H9 (cell line): ENCODE measurements at regions not wholly inside any gene's neighbourhood (a gene's known extent, or its start where the extent isn't known, plus 50 kb on each side); places are given as distances from the start of the nearest gene placed in this dataset.

Source experiments
- DNase-seq: peaks from one replicate; pipeline ENCODE4 v3.0.0-alpha.2; 2017
- H2AFZ ChIP-seq: one replicate; pipeline ENCODE4 v1.6.1; 2013; ENCODE audit warnings: mild to moderate bottlenecking, low read length, control low read depth, moderate library complexity
- H2AK5ac ChIP-seq: 2 replicates; pipeline ENCODE4 v1.6.1; 2013; ENCODE audit warnings: low read length, control low read depth, mixed read lengths; ENCODE audit not compliant: insufficient read length
- H2BK120ac ChIP-seq: one replicate; pipeline ENCODE4 v1.6.1; 2013; ENCODE audit warnings: low read depth, mild to moderate bottlenecking, low read length, control low read depth, inconsistent platforms; ENCODE audit not compliant: poor library complexity, severe bottlenecking
- H2BK12ac ChIP-seq: 2 replicates; pipeline ENCODE4 v1.6.1; 2013; ENCODE audit warnings: low read length, control low read depth, mixed read lengths, low read depth; ENCODE audit not compliant: insufficient read length
- H2BK15ac ChIP-seq: 2 replicates; pipeline ENCODE4 v1.6.1; 2013; ENCODE audit warnings: low read depth, low read length, control low read depth
- H2BK20ac ChIP-seq: one replicate; pipeline ENCODE4 v1.6.1; 2013; ENCODE audit warnings: low read depth, mild to moderate bottlenecking, low read length, control low read depth, inconsistent platforms; ENCODE audit not compliant: poor library complexity, severe bottlenecking
- H2BK5ac ChIP-seq: 2 replicates; pipeline ENCODE4 v1.6.1; 2013; ENCODE audit warnings: low read length, control low read depth, mixed read lengths; ENCODE audit not compliant: insufficient read length
- H3K14ac ChIP-seq: 2 replicates; pipeline ENCODE4 v1.6.1; 2013; ENCODE audit warnings: low read length, control low read depth; ENCODE audit not compliant: insufficient read depth
- H3K18ac ChIP-seq: 2 replicates; pipeline ENCODE4 v1.6.1; 2013; ENCODE audit warnings: low read depth, mild to moderate bottlenecking, mixed read lengths, low read length, control low read depth; ENCODE audit not compliant: insufficient read length
- H3K23ac ChIP-seq: 2 replicates; pipeline ENCODE4 v1.6.1; 2013; ENCODE audit warnings: low read length, control low read depth, mixed read lengths, low read depth; ENCODE audit not compliant: insufficient read length
- H3K23me2 ChIP-seq: 2 replicates; pipeline ENCODE4 v1.6.1; 2013; ENCODE audit warnings: low read depth, mild to moderate bottlenecking, mixed read lengths, low read length, control low read depth; ENCODE audit not compliant: insufficient read length, poor library complexity, severe bottlenecking
- H3K27ac ChIP-seq: 2 replicates; pipeline ENCODE4 v1.5.1; 2013; ENCODE audit warnings: low read length, control low read depth, mixed read lengths, low read depth; ENCODE audit not compliant: insufficient read length
- H3K27me3 ChIP-seq: 2 replicates; pipeline ENCODE4 v1.6.1; 2013; ENCODE audit warnings: low read length, control low read depth, inconsistent platforms; ENCODE audit not compliant: insufficient read depth
- H3K4ac ChIP-seq: 2 replicates; pipeline ENCODE4 v1.6.1; 2013; ENCODE audit warnings: low read depth, mild to moderate bottlenecking, control low read depth, inconsistent platforms, low read length, moderate library complexity
- H3K4me1 ChIP-seq: 2 replicates; pipeline ENCODE4 v1.6.1; 2013; ENCODE audit warnings: low read length, control low read depth, inconsistent platforms; ENCODE audit not compliant: insufficient read depth
- H3K4me2 ChIP-seq: 2 replicates; pipeline ENCODE4 v1.6.1; 2013; ENCODE audit warnings: low read length, control low read depth, mixed read lengths; ENCODE audit not compliant: insufficient read length, insufficient read depth
- H3K56ac ChIP-seq: 2 replicates; pipeline ENCODE4 v1.6.1; 2013; ENCODE audit warnings: low read depth, mild to moderate bottlenecking, mixed read lengths, low read length, control low read depth; ENCODE audit not compliant: insufficient read length
- H3K79me1 ChIP-seq: 2 replicates; pipeline ENCODE4 v1.6.1; 2013; ENCODE audit warnings: low read depth, mild to moderate bottlenecking, moderate library complexity, low read length, control low read depth, inconsistent platforms; ENCODE audit not compliant: insufficient read depth, poor library complexity, severe bottlenecking
- H3K79me2 ChIP-seq: 2 replicates; pipeline ENCODE4 v1.6.1; 2013; ENCODE audit warnings: low read length, control low read depth, inconsistent platforms; ENCODE audit not compliant: insufficient read depth
- H3K9ac ChIP-seq: 2 replicates; pipeline ENCODE4 v1.6.1; 2013; ENCODE audit warnings: low read length, control low read depth, mixed read lengths; ENCODE audit not compliant: insufficient read length; ENCODE audit errors: extremely low read depth
- H3K9me3 ChIP-seq: one replicate; pipeline ENCODE4 v1.6.1; 2013; ENCODE audit warnings: low read depth, low read length, inconsistent platforms; ENCODE audit not compliant: control insufficient read depth
- H3T11ph ChIP-seq: one replicate; pipeline ENCODE4 v1.6.1; 2013; ENCODE audit warnings: mild to moderate bottlenecking, low read length, control low read depth, inconsistent platforms
- H4K20me1 ChIP-seq: one replicate; pipeline ENCODE4 v1.6.1; 2013; ENCODE audit not compliant: control insufficient read depth, insufficient read length, insufficient read depth
- H4K5ac ChIP-seq: 2 replicates; pipeline ENCODE4 v1.6.1; 2013; ENCODE audit warnings: low read depth, mild to moderate bottlenecking, mixed read lengths, low read length, control low read depth; ENCODE audit not compliant: insufficient read length
- H4K8ac ChIP-seq: replicated peaks from 2 replicates; pipeline ENCODE4 v1.6.1; 2013; ENCODE audit warnings: low read length, control low read depth, mixed read lengths, low read depth; ENCODE audit not compliant: insufficient read length
- H4K91ac ChIP-seq: 2 replicates; pipeline ENCODE4 v1.6.1; 2013; ENCODE audit warnings: low read depth, mild to moderate bottlenecking, moderate library complexity, mixed read lengths, low read length, control low read depth; ENCODE audit not compliant: insufficient read length
- H3K27ac Mint-ChIP-seq, 3 experiments: 2 replicates in 2 of 3; 3 replicates in 1 of 3; pipeline ENCODE4 v1.8.0; 2020 to 2021; ENCODE audit warnings: mixed read lengths in 3 of 3, mild to moderate bottlenecking in 1 of 3, moderate library complexity in 1 of 3
- H3K27me3 Mint-ChIP-seq: 2 replicates; pipeline ENCODE4 v1.8.0; 2021; ENCODE audit warnings: low read depth, mild to moderate bottlenecking, moderate library complexity, mixed read lengths
- H3K36me3 Mint-ChIP-seq, 3 experiments: 2 replicates in 2 of 3; 3 replicates in 1 of 3; pipeline ENCODE4 v1.8.0; 2020 to 2021; ENCODE audit warnings: low read depth in 3 of 3, mixed read lengths in 3 of 3; ENCODE audit not compliant: insufficient read depth in 1 of 3
- H3K4me1 Mint-ChIP-seq, 2 experiments: 2 replicates each; pipeline ENCODE4 v1.8.0; 2020; ENCODE audit warnings: mixed read lengths in 2 of 2
- H3K4me3 Mint-ChIP-seq, 2 experiments: 2 replicates in 1 of 2; 3 replicates in 1 of 2; pipeline ENCODE4 v1.8.0; 2020 to 2021; ENCODE audit warnings: mild to moderate bottlenecking in 2 of 2, mixed read lengths in 2 of 2, moderate library complexity in 1 of 2
- H3K9me3 Mint-ChIP-seq, 2 experiments: 2 replicates in 1 of 2; 3 replicates in 1 of 2; pipeline ENCODE4 v1.8.0; 2020; ENCODE audit warnings: mild to moderate bottlenecking in 2 of 2, mixed read lengths in 2 of 2, moderate library complexity in 1 of 2
- CTCF ChIP-seq: fragments of 200-600 bp; sonication (generic); conservative IDR thresholded peaks from 3 replicates; pipeline ENCODE4 v1.8.0; 2021; ENCODE audit warnings: antibody characterized with exemption, mild to moderate bottlenecking
- whole genome bisulfite sequencing: extraction: QIAGEN DNeasy Blood & Tissue Kit; methylation state at CpG from one replicate; pipeline ENCODE4 v1.1.7; 2013; ENCODE audit warnings: missing lambda C conversion rate, low lambda C conversion rate, mixed read lengths; ENCODE audit not compliant: insufficient read length; ENCODE audit errors: extremely low coverage; 5-methylcytosine and 5-hydroxymethylcytosine counted together

GRCh38 chr2:60003076-60003475 is 550.4 kb downstream of the BCL11A start:
- no peak for TF ChIP-seq CTCF
- no peak overlapping the region for H2BK12ac ChIP-seq
- no peaks in the 10 kb centered on the region for H3K9me3 ChIP-seq
- no peaks in the 10 kb centered on the region for H3K27me3 Mint-ChIP-seq
- H3K4me3 Mint-ChIP-seq = no peak overlapping the region
- H2BK5ac ChIP-seq = no peak overlapping the region
- no peak overlapping the region for H3K14ac ChIP-seq
- H3K23me2 ChIP-seq = no peaks in the 10 kb centered on the region
- no peak overlapping the region for H3K23ac ChIP-seq
- H3K4ac ChIP-seq = no peak overlapping the region
- no peak overlapping the region for H3K9ac ChIP-seq
- 100% methylated on average over 1 of the region's 2 CpGs for WGBS
- no peak overlapping the region for H2BK20ac ChIP-seq
- peaks cover 6% of the 10 kb centered on the region; the same call in 1 of the 2 replicates for H3K4me1 ChIP-seq
- no peak overlapping the region for H4K91ac ChIP-seq
- no peak overlapping the region for H2BK120ac ChIP-seq
- no peak overlapping the region for H2AFZ ChIP-seq
- H3K36me3 Mint-ChIP-seq = no peaks in the 10 kb centered on the region
- no peaks in the 10 kb centered on the region for H4K20me1 ChIP-seq
- H3K4me1 Mint-ChIP-seq = peaks cover 22 to 24% of the 10 kb centered on the region in 2 experiments
- no peaks in the 10 kb centered on the region; a peak in 1 of 5 replicates for H3K9me3 Mint-ChIP-seq
- no peak overlapping the region for H2AK5ac ChIP-seq
- H3K79me2 ChIP-seq = no peaks in the 10 kb centered on the region
- no peak overlapping the region for H3K27ac Mint-ChIP-seq
- no peak overlapping the region for H3K56ac ChIP-seq
- no peak overlapping the region for H4K8ac ChIP-seq
- H3T11ph ChIP-seq = no peak overlapping the region
- DNase-seq = no peak
- no peak overlapping the region for H3K18ac ChIP-seq
- no peak overlapping the region for H3K27ac ChIP-seq
- H3K79me1 ChIP-seq = no peaks in the 10 kb centered on the region
- H2BK15ac ChIP-seq = no peak overlapping the region
- H3K4me2 ChIP-seq = no peak overlapping the region
- H4K5ac ChIP-seq = no peak overlapping the region
- no peaks in the 10 kb centered on the region for H3K27me3 ChIP-seq
